ENCODE measurements at regions not wholly inside any gene's neighbourhood (a gene's known extent, or its start where the extent isn't known, plus 50 kb on each side); places are given as distances from the start of the nearest gene placed in this dataset.

GRCh38 chr12:27383429-27384260 lies 51.0 kb downstream of the BMAL2 start:
- TF ChIP-seq POLR2AphosphoS5 (IDR thresholded peaks at IDR 0.05) (no peak), POLR2A (IDR thresholded peaks at IDR 0.05) (no peak)
